Endothelial cell of umbilical vein (primary cell): ENCODE measurements at regions not wholly inside any gene's neighbourhood (a gene's known extent, or its start where the extent isn't known, plus 50 kb on each side); places are given as distances from the start of the nearest gene placed in this dataset.

Experiments used
- BruUV-seq: library from RNA; stranded (reverse); fragments of 400-500 nt; replicated peaks from 2 replicates; lab custom pipeline; 2021; lab: Mats Ljungman, UMichigan
- CTCF ChIA-PET: fragments of 300-600, 350-600 bp; sonication (Branson Sonifier 250); formaldehyde crosslinking; loops from one replicate; lab custom pipeline; 2021; ENCODE audit warnings: antibody characterized with exemption, inconsistent platforms; lab: Charles Lee
- POLR2A ChIA-PET: fragments of 300-600, 350-600 bp; sonication (Branson Sonifier 250); formaldehyde crosslinking; loops from one replicate; lab custom pipeline; 2021; ENCODE audit warnings: antibody characterized with exemption, inconsistent platforms; lab: Charles Lee
- DNase-seq: peaks from one replicate; pipeline ENCODE4 v3.0.0-alpha.2; 2011; ENCODE audit warnings: low read depth, low spot score
- FAIRE-seq: peaks from 2 replicates; lab custom pipeline; 2011; peaks lifted over from hg19 to GRCh38; lab: Jason Lieb, UNC
- H2AFZ ChIP-seq: 2 replicates; pipeline ENCODE4 v1.6.0; 2012; ENCODE audit warnings: low read depth, low read length, control low read depth, inconsistent platforms
- H3K27ac ChIP-seq: 2 replicates; pipeline ENCODE4 v1.5.1; 2011; ENCODE audit warnings: low read depth, mild to moderate bottlenecking, control low read depth, low read length, moderate library complexity; ENCODE audit not compliant: insufficient read depth
- H3K27me3 ChIP-seq, 2 experiments: 2 replicates each; pipeline versions ENCODE4 v1.6.0 to v1.6.1; 2011; ENCODE audit warnings: low read length in 2 of 2, mixed read lengths in 1 of 2; ENCODE audit not compliant: control insufficient read depth in 2 of 2, insufficient read depth in 2 of 2
- H3K36me3 ChIP-seq, 2 experiments: 2 replicates in 1 of 2; 3 replicates in 1 of 2; pipeline ENCODE4 v1.5.1; 2011; ENCODE audit warnings: low read length in 2 of 2, mild to moderate bottlenecking in 1 of 2, moderate library complexity in 1 of 2; ENCODE audit not compliant: control insufficient read depth in 2 of 2, insufficient read depth in 2 of 2; ENCODE audit errors: extremely low read depth in 1 of 2
- H3K4me1 ChIP-seq: 3 replicates; pipeline ENCODE4 v1.5.1; 2011; ENCODE audit warnings: mild to moderate bottlenecking, low read length; ENCODE audit not compliant: control insufficient read depth, insufficient read depth; ENCODE audit errors: extremely low read depth
- H3K4me2 ChIP-seq: 2 replicates; pipeline ENCODE4 v1.6.1; 2011; ENCODE audit warnings: low read length, control low read depth, mixed read lengths; ENCODE audit not compliant: insufficient read depth
- H3K4me3 ChIP-seq, 3 experiments: fragments of 200-600 bp in 1 of 3; sonication (generic), shearing (Covaris generic) in 1 of 3; replicated peaks in 1 of 3; 2 replicates each; pipeline ENCODE4 v1.5.1; 2011 to 2016; ENCODE audit warnings: control low read depth in 3 of 3, low read length in 3 of 3, mild to moderate bottlenecking in 2 of 3, inconsistent platforms in 1 of 3, low read depth in 1 of 3, moderate library complexity in 1 of 3; ENCODE audit not compliant: insufficient read depth in 1 of 3
- H3K79me2 ChIP-seq: 2 replicates; pipeline ENCODE4 v1.6.0; 2012; ENCODE audit warnings: low read length, inconsistent platforms; ENCODE audit not compliant: control insufficient read depth, insufficient read depth
- H3K9ac ChIP-seq: replicated peaks from 2 replicates; pipeline ENCODE3; 2011; ENCODE audit warnings: low read length, control low read depth; ENCODE audit not compliant: insufficient read depth; ENCODE audit errors: extremely low read depth
- H3K9me1 ChIP-seq: replicated peaks from 3 replicates; pipeline ENCODE4 v1.6.0; 2011; ENCODE audit warnings: mild to moderate bottlenecking, low read length; ENCODE audit not compliant: control insufficient read depth, insufficient read depth; ENCODE audit errors: extremely low read depth
- H3K9me3 ChIP-seq: replicated peaks from 2 replicates; pipeline ENCODE4 v1.5.1; 2012; ENCODE audit warnings: low read length, inconsistent platforms; ENCODE audit not compliant: control insufficient read depth, insufficient read depth
- H4K20me1 ChIP-seq: replicated peaks from 2 replicates; pipeline ENCODE3; 2011; ENCODE audit warnings: mild to moderate bottlenecking, low read length; ENCODE audit not compliant: control insufficient read depth, insufficient read depth; ENCODE audit errors: extremely low read depth
- EZH2 ChIP-seq: IDR thresholded peaks from 2 replicates; pipeline ENCODE4 v1.6.1; 2012; ENCODE audit warnings: borderline replicate concordance, low read depth, mild to moderate bottlenecking, moderate library complexity, low read length, inconsistent platforms; ENCODE audit not compliant: severe bottlenecking
- FOS ChIP-seq: IDR thresholded peaks from 2 replicates; pipeline ENCODE4 v1.6.1; 2011; ENCODE audit warnings: mild to moderate bottlenecking, low read length, moderate library complexity, borderline replicate concordance; ENCODE audit not compliant: insufficient read depth
- GATA2 ChIP-seq: IDR thresholded peaks from 2 replicates; pipeline ENCODE4 v1.7.0; 2011; ENCODE audit warnings: low read depth, mild to moderate bottlenecking, moderate library complexity, mixed read lengths, low read length; ENCODE audit not compliant: insufficient read length, insufficient read depth
- JUN ChIP-seq: IDR thresholded peaks from 2 replicates; pipeline ENCODE4 v1.6.1; 2011; ENCODE audit warnings: borderline replicate concordance, low read depth; ENCODE audit not compliant: insufficient read length, insufficient read depth
- MYC ChIP-seq: IDR thresholded peaks from one replicate; pipeline ENCODE4 v1.6.1; 2011; ENCODE audit warnings: mild to moderate bottlenecking, low read depth, low read length
- POLR2A ChIP-seq: IDR thresholded peaks from 2 replicates; pipeline ENCODE4 v1.6.1; 2012; ENCODE audit warnings: low read depth, mild to moderate bottlenecking, control low read depth, low read length
- POLR2AphosphoS5 ChIP-seq: IDR thresholded peaks from 2 replicates; pipeline ENCODE4 v1.6.1; 2012; ENCODE audit warnings: low read depth, mild to moderate bottlenecking, control low read depth, low read length, moderate library complexity; ENCODE audit not compliant: insufficient read depth
- dilution Hi-C: fragments of 300-500 bp; cut with MboI; formaldehyde crosslinking; loops from one replicate; pipeline ENCODE4 v1.15.0; 2019; ENCODE audit warnings: low sequenced_read_pairs; ENCODE audit not compliant: extremely low pct_ligation_motif_present
- intact Hi-C: fragments of 100-400 bp; cut with micrococcal nuclease; formaldehyde crosslinking; loops from one replicate; pipeline ENCODE4 v1.10.0; 2022
- TF ChIP-seq, protein P1 (sequence below): IDR thresholded peaks from 2 replicates; pipeline ENCODE4 v1.6.1; 2011; ENCODE audit not compliant: insufficient read depth, insufficient read length
- TF ChIP-seq, protein P2 (sequence below), 2 donors: IDR thresholded peaks; 1 replicate in 1 of 2; 2 replicates in 1 of 2; pipeline ENCODE4 v1.5.1; 2011; ENCODE audit warnings: low read length in 2 of 2, mild to moderate bottlenecking in 2 of 2, moderate library complexity in 2 of 2, control low read depth in 1 of 2, inconsistent platforms in 1 of 2, low read depth in 1 of 2; ENCODE audit not compliant: insufficient read depth in 1 of 2; ENCODE audit errors: extremely low read depth in 1 of 2

DNA sequence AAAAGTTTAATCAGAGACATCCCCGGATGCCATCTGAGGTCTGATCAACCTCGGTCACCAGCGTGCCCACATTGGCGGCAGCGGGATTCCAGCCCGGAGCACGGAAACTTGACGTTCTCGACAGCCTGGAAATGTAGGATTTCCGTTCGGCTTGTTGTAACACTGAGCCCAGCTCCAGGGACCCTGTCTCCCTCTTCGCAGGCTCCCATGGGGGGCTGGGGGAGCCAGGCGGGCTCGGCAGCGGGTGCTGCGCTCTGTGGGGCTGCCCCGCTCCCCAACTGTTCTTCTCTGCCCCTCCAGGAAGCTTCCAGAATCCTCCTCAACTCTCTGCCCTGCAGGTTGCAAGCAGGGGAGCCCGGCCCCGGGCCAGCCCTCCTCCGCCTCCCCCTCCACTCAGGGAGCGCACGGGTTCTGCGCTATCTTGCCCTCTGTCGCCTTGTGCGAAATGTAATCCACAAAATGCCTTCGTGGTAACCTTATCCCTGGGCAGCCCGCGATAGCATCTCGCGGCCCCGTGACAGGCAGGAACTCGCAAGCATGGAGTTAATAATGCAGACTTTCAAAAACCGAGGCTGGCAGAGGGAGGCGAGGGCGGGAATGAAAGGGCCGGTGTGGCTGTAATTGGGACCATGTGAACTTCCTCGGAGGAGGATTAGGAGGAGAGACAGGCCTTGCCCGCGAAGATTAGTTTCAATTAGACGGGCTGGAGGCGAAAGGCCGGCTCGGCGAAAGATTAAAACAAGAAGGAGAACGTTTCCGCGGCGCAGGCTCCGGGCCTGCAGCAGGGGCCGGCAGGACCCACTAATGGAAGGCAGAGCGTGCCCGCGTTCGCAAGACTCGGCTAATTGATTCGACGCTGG lies 53.9 kb upstream of the TTC34 start:
- Histone ChIP-seq H3K4me1 (no peaks in the 10 kb centered on the region), H3K36me3 (no peaks in the 10 kb centered on the region), H3K27ac (no peak overlapping the region), H2AFZ (no peak overlapping the region), H3K4me2 (no peak overlapping the region), H3K9me3 (peaks cover 10% of the 10 kb centered on the region), H3K4me3 (no peak overlapping the region), H4K20me1 (no peaks in the 10 kb centered on the region), H3K27me3 (no peaks in the 10 kb centered on the region), H3K9me1 (no peaks in the 10 kb centered on the region), H3K79me2 (no peaks in the 10 kb centered on the region), H3K9ac (no peak overlapping the region)
- POLR2A ChIA-PET = no interaction called here
- TF ChIP-seq GATA2 (no peak), JUN (no peak), FOS (no peak), MYC (no peak), POLR2A (no peak), EZH2 (no peak), POLR2AphosphoS5 (no peak)
- TF ChIP-seq, protein P1, sequence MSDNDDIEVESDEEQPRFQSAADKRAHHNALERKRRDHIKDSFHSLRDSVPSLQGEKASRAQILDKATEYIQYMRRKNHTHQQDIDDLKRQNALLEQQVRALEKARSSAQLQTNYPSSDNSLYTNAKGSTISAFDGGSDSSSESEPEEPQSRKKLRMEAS = no peak
- TF ChIP-seq, protein P2, sequence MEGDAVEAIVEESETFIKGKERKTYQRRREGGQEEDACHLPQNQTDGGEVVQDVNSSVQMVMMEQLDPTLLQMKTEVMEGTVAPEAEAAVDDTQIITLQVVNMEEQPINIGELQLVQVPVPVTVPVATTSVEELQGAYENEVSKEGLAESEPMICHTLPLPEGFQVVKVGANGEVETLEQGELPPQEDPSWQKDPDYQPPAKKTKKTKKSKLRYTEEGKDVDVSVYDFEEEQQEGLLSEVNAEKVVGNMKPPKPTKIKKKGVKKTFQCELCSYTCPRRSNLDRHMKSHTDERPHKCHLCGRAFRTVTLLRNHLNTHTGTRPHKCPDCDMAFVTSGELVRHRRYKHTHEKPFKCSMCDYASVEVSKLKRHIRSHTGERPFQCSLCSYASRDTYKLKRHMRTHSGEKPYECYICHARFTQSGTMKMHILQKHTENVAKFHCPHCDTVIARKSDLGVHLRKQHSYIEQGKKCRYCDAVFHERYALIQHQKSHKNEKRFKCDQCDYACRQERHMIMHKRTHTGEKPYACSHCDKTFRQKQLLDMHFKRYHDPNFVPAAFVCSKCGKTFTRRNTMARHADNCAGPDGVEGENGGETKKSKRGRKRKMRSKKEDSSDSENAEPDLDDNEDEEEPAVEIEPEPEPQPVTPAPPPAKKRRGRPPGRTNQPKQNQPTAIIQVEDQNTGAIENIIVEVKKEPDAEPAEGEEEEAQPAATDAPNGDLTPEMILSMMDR (IDR thresholded peaks at IDR 0.05; ENCODE audit: extremely low read depth in 1 of 2, insufficient read depth in 1 of 2, low read depth in 1 of 2, low read length in 2 of 2) = no peak
- dilution Hi-C loops (no loop called here), intact Hi-C loops (no loop called here)
- FAIRE-seq = no peak
- CTCF ChIA-PET = no interaction called here
- no TSS peak for BruUV-seq
- no peak for DNase-seq
